HG03342 (cell line): ENCODE measurements at regions not wholly inside any gene's neighbourhood (a gene's known extent, or its start where the extent isn't known, plus 50 kb on each side); places are given as distances from the start of the nearest gene placed in this dataset.
"Not testable (repeated sequence)": the region's sequence is repeated elsewhere in the genome, so short reads cannot be mapped to it uniquely, and the experiment has no call there.

Experiments
- ATAC-seq: cut with Tn5 transposase; IDR thresholded peaks from one replicate; pipeline ENCODE4 v1.9.1; 2021; ENCODE audit warnings: mild to moderate bottlenecking, moderate library complexity; ENCODE audit not compliant: unreplicated experiment

DNA sequence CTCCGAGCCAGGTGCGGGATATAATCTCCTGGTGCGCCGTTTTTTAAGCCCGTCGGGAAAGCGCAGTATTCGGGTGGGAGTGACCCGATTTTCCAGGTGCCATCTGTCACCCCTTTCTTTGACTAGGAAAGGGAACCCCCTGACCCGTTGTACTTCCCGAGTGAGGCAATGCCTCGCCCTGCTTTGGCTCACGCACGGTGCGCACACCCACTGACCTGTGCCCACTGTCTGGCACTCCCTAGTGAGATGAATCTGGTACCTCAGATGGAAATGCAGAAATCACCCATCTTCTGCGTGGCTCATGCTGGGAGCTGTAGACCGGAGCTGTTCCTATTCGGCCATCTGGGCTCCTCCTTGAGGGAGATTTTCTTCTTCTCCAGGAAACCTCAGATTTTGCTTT is 1135.1 kb upstream of the DIAPH2 start:
- not testable (repeated sequence) for ATAC-seq

DNA sequence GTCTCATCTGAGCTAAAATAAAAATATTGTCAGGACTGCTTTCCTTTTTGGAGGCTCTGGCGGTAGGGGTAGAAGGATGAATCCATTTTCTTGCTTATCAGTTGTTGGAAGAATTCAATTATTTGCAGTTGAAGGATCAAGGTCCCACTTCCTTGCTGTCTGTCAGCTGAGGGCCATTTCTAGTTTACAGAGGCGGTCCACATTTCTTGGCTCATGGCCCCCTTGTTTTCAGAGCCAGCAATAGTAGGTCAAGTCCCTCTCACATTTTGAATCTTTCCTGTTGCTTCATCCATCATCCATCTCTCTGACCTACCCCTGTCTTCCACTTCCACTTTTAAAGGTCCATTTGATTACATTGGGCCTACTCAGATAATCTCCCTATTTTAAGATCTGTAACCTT is 1099.3 kb upstream of the DIAPH2 start:
- no peak for ATAC-seq

DNA sequence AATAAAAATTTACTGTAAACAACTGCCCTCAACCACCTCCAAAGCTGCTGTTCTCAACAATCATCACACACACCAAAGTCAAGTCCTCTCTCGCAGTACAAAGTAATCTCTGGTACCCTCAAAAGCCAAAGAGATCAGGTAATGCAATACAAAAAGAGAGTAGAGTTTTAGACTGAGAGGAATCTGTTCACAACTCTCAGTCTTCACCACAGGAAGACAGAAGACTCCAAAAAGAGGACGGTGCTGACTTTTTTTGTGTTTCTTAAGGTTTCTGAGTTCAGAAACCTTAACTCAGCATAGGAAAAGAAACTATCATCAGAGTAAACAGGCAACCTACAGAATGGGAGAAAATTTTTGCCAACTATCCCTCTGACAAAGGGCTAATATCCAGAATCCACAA is 1072.3 kb upstream of the DIAPH2 start:
- ATAC-seq, result no peak

DNA sequence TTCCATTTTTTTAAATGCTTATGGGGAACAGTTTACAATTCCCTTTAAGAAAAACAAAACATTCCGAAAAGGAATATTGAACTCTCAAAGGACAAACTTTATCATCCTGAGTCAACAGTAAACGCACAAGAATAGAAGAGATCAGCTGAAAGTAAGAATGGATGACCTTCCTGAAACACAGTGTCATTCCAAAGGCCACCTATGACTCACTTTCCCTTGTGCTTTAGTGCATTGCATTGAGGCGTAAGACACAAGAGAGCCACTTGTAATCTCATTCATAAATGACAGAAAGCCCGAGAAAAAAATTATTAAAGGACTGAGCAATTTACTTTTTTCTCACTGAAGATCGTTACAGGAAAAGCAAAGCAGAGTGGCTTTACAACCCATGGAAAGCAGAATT is 1062.4 kb upstream of the DIAPH2 start:
- no peak for ATAC-seq

DNA sequence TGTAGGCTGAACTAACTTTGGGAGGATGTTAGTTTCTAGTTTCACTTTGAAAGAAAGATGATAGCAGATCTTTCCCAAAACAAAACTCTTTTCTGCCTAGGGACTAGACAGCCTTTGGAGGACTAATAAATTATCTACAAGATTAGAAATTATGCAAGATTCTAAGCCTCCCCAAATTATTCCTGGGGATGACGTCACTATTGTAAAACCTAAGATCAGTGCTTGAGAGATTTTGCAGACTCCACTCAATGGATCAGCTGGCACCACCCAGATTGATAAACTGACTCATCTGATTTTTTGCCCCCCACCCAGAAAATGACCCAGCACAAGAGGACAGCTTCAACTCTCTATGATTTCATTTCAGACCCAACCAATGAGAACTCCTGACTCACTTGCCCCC is 1057.9 kb upstream of the DIAPH2 start:
- ATAC-seq, result no peak

DNA sequence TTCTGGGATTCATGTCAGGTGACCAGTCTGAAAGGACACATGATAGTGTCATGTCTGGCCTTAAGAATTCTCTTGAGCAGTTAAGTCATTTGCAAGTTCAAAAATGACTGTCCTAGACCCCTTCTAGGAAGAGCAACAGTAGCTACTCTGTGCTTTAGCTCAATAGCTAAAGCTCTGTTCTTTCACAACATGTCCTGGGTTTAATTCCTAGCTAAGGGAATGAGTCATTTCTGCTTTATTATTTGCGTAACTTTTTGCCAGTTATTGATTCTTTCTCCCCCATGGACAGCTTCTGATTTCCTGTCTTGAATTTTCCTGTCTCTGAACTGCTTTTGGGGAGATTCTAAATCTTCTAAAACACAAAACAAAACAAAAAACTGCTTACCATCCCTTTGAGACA is 1055.8 kb upstream of the DIAPH2 start:
- no peak for ATAC-seq

DNA sequence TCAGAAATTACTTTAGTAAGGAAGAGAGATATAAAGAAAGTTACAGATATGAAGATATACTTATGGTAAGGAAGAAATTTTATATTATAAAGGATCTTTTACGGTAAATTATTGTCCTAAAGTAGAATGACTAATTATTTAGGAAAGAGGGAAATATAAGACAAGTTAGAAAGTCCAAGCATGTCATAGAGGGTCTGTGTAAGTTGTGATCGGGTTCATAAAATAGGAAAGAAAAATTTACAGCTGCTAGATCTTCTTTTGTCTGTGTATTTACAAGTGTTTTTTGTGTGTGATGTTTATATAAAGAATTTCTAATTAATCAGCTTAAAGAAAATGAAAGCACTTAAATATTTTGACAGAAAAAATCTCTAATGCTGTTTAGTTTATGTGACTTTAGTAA is 1054.9 kb upstream of the DIAPH2 start:
- ATAC-seq, result no peak

DNA sequence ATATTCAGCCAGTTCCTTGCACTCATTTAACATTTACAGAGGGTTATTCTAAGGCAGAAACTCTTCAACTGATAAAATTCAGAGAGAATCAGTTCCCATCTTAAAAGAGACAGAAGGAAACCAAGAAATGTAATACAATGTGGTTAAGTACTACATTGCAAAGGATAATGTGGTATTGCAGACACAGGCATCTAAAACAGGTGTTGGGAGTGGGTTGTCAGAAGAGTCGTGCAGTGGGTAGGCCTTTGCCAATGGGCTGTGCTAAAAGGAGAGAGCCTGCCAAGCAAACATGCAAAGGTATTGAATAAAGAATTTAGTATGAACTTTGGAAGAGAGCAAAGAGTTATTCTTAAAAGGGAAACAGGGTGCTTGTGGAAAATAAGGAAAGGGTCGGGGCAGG is 1044.4 kb upstream of the DIAPH2 start:
- no peak for ATAC-seq

DNA sequence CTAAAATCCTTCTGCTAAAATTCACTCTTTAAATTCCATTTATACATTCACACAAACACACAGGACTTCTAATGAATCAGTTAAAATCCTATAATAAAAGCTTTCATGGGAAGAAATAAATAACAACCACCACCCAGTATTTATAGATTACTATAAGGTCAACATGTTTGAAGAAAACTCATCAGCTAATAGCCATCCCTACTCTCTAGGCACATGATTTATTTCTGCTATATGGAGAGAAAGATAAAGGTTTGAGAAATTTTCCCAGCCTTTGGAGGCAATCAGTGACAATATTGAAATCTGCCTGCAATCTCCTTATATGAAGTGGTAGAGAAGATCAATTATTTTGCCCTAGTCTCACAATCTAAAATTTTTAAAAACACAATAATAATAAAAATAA is 1038.9 kb upstream of the DIAPH2 start:
- ATAC-seq, result no peak

DNA sequence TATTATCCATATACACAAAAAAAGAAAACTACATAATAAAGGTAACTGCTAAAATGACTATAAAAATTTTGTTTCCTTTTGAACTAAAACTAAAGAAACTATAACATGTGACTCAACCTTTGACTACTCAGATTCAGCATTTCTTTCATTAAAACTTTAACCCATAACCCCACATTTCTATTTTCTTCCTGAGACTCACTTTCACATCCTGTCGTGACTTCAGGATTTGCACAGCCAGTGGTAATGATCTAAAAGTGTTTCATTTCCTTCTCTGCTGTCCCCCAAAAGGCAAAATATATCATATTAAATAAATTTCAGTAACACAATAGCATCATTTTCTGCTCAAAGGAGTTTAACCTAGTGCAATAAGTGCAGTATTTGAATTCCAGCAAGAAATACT is 1022.4 kb upstream of the DIAPH2 start:
- ATAC-seq, result peak; percentile 58

DNA sequence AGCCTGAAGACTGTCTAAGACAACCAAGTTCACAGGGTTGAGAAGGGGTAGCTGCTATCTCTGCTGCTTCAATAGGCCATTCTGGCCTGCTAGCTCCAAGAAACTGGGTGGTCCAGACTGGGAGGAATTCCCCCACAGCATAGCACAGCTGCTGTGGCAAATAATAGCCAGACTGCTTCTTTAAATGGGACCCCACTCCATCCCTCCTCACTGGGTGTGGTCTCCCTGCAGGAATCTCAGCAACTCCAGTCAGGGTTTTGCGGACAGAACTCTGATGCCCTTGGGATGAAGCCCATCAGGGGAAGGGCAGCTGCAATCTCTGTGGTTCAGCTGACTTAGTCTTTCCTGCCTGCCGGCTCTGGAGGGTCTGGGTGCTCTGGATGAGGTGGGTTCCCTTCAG is 1018.6 kb upstream of the DIAPH2 start:
- no peak for ATAC-seq

DNA sequence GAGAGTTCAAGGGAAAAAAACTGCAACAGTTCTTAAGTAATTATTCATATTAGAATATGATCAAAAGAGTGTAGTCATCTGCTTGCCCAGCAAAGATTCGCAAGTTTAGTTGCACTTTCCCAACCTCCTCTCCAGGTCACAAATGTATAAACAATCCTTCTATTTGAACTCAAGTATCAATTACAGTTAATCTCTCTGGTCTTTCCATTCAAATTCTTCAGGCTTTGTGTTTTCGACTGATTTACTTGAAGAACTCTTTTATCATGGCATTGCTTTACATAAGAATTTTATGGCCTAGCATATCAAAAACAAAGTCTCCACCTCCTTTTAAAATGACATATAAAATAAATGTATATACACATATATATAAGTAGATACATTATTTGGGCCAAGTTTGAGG is 1009.6 kb upstream of the DIAPH2 start:
- ATAC-seq, result no peak

DNA sequence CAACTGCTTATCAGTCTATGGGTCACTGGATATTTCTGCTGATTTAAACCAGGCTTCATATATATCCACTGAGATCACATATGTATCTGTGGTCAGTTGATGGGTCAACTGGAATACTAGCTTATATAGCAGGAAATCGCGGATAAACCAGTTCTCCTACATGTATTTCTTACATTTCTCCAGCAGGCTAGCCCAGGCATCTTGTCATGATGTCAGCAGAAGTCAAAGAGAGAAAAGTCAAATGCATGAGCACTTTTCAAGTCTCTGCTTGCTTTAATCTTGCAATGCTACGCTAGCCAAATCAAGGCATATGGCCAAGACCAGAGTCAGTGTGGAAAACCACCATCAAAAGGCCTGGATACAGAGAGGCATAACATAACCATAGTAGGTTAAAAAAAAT is 1008.8 kb upstream of the DIAPH2 start:
- ATAC-seq, result no peak

DNA sequence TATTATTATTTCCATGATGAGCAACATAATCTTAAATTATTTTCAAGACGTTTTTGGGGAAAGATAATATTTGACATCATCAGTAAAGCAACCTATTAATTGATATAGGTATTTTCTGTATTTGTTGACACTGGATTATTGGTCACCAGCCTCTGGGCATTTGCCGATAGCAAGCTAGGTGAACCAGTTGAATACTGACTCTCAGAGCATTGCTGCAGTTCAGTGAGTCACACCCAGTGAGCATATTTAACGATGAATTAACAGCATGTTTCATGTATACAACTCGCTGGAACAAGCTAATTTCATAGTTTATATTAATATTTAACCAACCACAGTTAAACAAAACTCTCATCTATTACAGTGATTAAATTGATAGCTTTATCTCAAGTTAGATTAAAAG is 1006.0 kb upstream of the DIAPH2 start:
- ATAC-seq, result no peak

DNA sequence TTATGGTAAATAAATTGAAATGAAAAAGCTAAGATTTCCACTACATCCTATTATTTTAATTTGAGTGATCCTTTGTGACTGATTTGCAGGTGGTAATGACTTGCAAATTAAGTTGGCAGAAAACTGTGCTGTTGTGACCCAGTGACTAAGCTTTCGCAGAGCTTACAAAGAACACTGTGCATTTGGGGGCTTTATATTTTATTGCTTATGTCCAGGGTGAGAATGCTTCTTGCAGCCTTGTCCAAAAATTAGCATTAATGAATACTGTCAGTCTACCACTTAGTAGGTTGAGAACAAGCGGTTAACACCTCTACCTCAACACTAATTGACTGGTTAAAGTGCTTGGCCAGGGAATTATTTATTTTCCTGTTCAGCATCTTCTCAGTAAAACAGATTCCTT is 991.3 kb upstream of the DIAPH2 start:
- no peak for ATAC-seq

DNA sequence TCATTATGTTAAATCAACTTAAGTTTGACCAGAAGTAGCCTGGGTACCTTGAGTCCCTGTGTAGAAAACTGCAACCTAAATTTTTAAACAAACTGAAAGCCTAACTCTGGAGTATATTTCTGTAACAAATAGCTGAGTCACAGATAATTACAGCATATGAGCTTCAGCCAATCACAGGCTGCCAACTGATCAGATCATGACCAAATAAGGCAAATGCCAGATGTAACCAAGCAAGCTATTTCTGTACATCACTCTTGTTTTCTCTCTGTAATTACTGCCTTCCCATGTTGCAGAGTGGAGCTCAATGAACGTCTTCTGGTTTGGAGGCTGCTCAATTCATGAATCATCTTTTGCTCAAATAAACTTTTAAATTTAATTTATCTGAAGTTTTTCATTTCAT is 980.9 kb upstream of the DIAPH2 start:
- no peak for ATAC-seq

DNA sequence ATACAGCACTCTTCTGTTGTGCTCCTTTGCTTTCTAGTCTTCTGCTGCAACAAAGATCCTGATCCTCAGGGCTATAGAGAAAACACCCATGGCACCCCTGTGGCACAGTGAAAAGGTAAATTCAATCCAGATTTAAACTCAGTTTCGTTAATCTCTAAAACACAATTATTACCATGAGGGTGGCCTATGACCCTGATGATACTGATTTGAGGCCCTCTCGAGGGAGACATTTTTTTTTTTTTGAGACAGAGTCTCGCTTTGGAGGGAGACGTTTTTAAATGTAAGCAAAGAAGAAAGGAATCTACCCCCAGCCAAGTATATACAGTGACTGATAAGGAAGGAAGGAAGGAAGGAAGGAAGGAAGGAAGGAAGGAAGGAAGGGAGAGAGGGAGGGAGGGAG is 967.8 kb upstream of the DIAPH2 start:
- ATAC-seq, result no peak

DNA sequence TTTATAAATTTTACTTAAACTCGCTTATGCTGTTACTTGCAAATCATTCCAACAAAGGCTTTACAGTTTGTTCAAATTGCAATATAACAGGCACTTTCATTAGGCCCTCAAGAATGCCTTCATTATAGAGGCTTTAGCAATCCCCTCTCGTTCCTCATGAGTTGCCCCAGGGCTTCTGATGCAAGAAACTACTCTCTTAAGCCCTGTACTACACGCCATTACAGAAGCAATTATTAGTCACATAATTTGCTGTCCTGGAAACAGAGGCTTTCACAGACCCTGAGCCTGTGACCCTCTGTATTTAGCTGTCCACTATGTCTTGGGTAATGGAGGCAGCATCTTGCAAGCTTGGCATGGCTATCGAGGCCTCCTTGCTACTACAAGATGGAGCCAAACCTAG is 965.9 kb upstream of the DIAPH2 start:
- no peak for ATAC-seq

DNA sequence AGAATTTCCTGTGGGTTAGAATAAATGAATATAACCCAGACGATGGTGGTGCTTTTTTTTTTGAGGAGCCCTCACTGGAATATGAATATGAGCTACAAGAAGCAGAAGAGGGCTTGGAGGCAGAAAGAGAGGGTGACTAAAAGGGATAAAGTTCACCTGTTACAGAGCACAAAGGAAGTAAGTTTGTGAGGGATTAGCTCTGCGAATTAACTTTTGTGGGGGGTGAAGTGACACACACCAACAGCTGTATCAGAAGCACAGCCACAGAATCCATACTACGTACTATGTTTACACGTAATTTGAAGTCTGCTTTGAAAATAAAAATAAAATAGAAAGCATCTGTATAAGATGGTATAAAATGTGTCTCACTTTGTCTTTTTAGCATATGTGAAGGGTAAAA is 963.6 kb upstream of the DIAPH2 start:
- ATAC-seq, result no peak

DNA sequence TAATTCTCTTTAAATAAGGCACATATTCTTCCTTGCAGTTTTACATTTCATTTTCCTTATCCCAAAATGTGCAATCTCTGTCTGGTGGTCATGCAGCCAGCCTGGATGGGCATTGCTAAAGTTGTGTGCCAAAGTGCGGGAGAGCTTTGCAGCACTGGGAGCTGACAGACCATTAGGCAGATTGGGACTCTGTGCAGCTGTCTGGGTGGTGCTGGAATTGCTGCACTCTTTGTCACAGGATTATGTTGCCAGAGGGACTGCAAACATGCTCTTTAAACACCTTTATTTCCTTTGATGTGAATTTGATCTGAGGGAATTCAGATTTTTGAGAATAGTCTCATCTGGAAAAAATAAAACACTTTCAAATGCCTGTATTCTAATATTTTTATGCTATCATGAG is 956.2 kb upstream of the DIAPH2 start:
- ATAC-seq, result no peak

DNA sequence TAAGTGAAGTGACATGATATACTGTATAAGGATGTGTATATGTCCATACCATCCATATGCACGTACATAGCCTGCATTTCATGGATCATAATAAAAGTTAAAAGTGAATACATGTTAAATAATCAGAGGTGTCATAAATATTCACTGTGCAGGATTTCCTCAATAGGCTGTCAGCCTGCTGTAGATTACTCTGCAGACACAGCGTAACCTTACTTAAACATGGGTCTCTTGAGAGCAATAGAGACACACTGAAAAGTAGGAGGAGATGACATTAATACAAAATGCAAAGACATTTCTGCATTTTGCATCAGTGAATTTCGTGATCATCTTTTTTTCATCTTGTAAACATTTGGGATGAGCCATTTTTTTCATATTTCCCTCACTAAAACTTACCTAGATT is 955.2 kb upstream of the DIAPH2 start:
- ATAC-seq, result no peak

DNA sequence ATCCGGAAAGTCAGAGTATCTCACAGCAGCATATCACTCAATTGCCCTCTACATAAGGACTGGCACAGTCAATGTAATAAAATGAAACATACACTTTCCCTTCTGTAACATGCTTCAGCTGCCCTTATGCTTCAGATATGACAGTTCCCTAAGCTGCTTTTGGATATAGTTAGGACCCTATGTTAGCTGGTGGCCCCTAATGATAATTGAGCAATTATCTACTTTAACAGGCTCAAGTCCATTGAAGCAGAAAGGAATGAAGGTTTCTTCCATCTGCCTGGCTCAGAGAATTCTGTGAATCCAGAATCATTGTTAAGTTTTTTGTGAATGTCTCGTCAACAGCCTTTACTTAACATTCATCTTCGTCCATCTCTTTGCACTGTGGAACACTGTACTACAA is 951.2 kb upstream of the DIAPH2 start:
- ATAC-seq, result no peak

DNA sequence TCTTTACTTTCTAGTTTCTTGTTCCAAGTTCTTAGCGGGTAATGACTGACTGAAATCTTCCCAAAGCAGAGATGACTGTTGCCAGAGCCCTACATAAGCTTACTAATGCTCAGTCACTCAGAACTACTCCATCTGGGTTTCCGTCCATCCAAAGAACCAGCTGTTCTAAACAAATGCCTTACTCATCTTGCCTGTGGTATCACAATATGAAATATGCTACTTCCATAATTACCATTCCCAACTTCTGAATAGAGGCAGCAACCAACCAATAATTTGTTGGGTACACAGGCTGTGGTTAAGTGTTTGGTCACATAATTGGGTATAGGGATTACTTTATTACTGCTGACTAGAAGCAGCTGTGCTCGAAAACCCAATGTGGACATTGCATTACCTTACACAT is 930.2 kb upstream of the DIAPH2 start:
- no peak for ATAC-seq

DNA sequence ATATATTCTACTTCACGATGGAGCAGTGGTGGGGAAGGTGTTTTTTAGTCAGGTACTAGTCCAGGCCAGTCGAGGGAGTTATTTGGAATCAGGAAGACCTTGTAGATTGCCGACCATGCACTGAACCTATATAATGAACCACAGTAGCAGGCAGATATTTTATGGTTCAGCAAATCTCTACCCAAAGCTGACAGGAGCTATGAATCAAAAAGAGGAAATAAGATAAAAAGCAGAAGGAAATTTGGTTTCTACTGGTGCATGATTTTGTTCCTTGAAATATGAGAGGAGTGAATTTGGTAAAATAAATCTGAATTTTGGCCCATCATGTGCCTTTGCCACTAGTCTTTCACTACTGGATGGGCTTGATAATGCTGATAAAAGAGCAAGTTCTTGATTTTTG is 924.3 kb upstream of the DIAPH2 start:
- no peak for ATAC-seq
